Activated CD8-positive, alpha-beta memory T cell treated with anti-CD3 and anti-CD28 coated beads for 24 hours (primary cell): ENCODE measurements at regions not wholly inside any gene's neighbourhood (a gene's known extent, or its start where the extent isn't known, plus 50 kb on each side); places are given as distances from the start of the nearest gene placed in this dataset.
"Not testable (repeated sequence)": the region's sequence is repeated elsewhere in the genome, so short reads cannot be mapped to it uniquely, and the experiment has no call there.

ENCODE experiments used
- DNase-seq: peaks from one replicate; pipeline ENCODE4 v3.0.0-alpha.2; 2020

- DNase-seq, result no peak
Measured at GRCh38 chr5:89597878-89598277, 714.9 kb upstream of the MEF2C start.

GRCh38 chr5:89596821-89597220 is 713.8 kb upstream of the MEF2C start:
- no peak for DNase-seq

GRCh38 chr5:89595056-89595455 is 712.1 kb upstream of the MEF2C start:
- no peak for DNase-seq

- DNase-seq, result no peak
Measured at GRCh38 chr5:89584339-89584956, 701.5 kb upstream of the MEF2C start.

DNA sequence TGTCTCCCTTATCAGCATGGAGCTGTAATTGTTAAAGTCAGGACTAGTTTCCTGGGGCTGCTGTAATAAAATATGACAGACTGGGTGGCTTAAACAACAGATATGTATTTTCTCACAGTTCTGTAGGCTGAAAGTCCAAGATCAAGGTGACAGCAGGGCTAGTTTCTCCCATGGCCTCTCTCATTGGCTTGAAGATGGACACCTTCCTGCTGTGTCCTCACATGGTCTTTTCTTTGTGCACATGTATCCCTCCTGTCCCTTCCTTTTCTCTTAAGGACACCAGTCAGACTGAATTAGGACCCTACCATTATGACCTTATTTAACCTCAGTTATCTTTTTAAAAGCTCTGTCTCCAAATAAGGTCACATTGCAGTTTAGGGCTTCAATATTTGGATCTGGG is 700.5 kb upstream of the MEF2C start:
- DNase-seq, result no peak

DNA sequence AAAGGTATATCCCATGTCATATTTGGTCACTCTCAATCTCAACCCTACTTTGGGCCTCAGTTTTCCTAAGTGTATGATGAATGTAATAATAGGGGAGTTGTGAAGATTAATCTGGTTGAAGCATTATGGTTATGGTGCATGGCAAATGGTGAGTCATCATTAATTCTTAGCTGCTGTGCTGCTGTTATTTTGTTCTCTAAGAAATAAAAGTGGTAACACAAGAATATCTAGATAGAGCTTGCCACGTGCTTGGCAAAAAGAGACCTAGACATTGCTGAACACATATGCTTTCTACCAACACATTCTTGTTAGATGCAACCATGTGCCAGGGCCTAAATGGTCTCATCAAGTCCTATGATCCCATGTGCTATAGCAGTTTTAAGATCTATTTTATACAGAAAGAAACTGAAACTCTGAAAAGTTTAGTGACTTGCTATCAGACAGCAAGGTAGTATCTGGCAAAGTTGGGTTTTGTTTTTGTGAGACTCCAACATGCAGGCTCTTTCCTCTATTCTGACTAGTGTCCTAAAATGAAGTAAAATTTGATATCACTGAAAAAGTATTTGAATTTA is 699.9 kb upstream of the MEF2C start:
- no peak for DNase-seq

GRCh38 chr5:89580976-89581375 is 698.0 kb upstream of the MEF2C start:
- DNase-seq, result no peak

- no peak for DNase-seq
Measured at GRCh38 chr5:89575319-89575718, 692.3 kb upstream of the MEF2C start.

DNA sequence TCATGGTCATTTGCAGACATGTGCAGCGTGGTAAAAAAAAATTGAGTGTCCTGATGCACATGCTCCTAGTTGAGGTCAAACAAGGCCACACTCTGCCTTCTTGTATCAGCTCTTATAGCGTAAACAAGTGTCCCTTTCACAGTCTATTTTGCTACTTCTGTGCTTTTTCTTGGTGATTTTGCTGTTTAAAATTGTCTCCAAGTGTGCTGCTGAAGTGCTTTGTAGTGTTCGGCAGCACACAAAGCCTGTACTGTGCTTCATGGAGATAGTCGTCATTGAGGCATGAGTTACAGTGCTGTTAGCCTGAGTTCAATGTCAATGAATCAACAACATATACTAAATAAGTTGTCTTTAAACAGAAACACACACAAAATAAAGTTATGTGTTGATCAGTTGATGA is 690.4 kb upstream of the MEF2C start:
- no peak for DNase-seq

DNA sequence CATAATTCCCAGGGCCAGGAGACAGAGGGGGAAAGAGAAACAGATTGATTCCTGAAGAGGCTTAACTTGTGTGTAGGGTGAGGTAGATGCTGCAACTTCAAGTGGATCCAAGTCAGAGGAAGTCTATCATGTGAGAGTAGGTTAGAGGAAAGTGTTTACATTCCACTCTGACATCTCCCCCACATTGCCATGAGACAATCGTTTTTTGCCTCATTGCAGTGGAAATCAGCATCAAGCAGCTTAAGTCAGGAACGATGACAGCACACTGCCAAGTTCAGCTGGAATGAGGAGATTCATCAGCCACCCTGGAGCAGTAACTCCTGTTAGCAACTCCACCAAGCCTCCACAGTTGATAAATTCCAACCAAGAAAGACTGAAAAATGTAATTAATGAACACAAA is 689.7 kb upstream of the MEF2C start:
- no peak for DNase-seq

DNA sequence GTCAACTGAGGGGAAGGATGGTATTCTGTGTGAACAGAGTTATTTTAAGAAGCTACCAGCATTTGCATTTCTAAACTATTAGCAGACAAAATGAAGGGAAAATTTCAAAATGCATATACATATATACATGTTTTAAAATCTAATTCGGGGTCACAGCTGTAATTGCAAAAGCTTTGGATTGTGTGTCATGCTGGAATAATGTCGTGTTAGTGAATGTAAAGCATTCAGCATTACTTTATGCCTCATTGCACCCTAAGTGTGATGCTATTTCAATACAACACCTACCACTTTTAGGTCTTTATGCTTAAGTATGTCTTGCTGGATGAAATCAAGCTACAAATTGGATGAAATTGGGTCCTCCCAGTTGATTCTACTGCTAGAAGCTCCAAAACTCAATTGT is 687.6 kb upstream of the MEF2C start:
- DNase-seq, result no peak

- no peak for DNase-seq
Measured at GRCh38 chr5:89566340-89566739, 683.4 kb upstream of the MEF2C start.

GRCh38 chr5:89560696-89561095 is 677.7 kb upstream of the MEF2C start:
- DNase-seq, result no peak

DNA sequence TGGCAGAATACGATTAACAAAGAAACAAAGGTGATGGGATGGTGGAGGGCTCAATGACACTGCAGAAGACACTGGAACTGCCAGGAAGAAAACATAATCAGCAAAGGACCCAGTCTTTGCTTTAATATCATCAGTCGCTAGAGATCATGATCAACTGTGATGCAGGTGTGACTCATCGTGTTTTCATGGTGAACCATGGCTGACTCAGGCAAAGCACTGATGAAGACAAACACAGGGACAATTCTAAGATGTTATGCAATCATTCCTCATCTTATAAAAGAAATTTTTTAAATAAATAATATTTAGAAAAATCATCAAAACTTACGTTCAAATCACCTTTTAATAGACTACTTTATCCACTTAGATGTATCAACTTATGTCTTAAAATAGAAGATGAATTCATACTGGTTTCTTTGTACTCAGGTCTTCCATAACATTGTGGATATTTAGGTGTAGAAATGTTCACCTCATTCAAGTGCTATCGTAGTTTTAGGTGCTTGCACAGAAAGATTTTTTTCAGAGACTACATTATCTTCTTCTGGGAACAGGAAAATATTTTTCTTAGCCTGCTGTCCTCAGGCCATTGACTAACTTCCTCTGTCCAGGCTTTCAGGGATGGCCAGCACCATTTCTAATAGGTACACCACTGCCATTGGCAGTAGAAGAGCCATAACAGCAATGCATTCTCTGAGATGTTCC is 673.4 kb upstream of the MEF2C start:
- DNase-seq, result no peak

- no peak for DNase-seq
Measured at GRCh38 chr5:89546657-89547056, 663.7 kb upstream of the MEF2C start.

DNA sequence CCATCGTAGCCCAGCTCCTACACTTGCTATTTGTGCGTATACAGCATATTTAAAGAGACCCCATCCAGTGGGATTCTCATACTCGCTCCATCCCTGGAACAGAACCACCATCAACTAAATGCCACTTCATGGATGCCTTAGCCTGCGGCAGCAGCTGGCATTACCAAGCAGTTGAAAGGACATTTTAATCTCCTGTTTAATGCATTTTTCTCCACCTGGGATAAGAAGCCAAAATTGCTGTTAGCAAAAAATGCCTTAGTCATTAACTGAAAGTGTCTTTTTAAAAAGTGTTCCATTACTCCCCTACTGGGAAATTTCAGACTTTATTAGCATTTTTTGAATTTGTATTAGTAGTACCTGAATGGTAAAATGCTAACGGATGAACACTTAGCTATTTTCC is 662.6 kb upstream of the MEF2C start:
- DNase-seq, result no peak

DNA sequence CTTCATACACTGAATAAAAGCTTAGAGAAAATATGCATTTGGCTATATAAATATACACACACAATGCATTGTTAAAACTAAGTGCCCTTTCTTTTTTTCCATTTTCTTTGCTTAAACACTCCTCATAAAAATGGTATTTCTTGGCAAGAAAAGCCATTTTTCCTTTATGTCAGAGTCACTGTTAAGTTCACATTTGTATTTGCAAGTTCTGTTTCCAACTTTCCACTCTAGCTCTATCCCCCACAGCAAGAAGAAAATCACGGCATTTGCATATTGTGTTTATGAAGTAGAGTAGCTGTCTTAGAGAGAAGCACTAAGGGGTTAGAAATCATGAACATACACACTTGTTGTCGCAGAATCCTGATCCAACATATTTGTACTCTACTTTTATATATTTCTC is 662.1 kb upstream of the MEF2C start:
- no peak for DNase-seq

DNA sequence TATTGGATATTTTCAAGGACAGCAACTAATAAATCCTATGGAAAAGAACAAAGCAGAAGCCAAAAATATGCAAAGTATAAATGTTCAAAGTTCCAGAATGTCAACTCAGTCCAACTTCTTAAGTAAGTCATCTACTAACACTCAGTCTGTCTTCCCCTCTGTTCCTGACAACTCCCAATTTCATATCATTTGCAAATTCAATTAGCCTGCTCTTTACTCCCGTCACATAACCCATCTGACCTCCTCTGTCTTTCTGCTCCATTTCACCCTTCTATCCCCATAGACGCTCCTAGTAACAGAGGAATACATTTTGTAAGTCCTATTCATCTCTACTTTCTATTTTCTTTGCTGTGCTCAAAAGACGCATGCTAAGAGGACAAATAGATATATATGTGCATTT is 659.8 kb upstream of the MEF2C start:
- DNase-seq, result no peak

DNA sequence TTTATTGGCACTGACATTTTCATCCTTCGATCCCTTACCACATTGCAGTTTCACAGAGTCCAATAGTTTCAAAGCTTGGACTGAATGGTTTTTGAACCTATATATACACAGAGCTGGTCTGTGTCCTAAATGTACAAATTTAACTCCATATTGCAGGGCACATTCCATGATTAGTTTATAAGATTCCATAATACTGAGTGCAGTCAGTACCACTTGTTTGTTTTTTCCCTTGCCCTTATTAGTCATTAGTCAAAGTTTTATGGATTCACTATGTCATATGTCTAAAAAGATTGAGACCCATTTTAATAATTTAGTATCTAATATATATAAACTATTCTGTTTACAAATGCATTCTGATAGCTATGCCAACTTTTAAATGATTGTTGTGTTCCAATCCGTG is 654.8 kb upstream of the MEF2C start:
- no peak for DNase-seq

- DNase-seq, result no peak
Measured at GRCh38 chr5:89536020-89536419, 653.0 kb upstream of the MEF2C start.

DNA sequence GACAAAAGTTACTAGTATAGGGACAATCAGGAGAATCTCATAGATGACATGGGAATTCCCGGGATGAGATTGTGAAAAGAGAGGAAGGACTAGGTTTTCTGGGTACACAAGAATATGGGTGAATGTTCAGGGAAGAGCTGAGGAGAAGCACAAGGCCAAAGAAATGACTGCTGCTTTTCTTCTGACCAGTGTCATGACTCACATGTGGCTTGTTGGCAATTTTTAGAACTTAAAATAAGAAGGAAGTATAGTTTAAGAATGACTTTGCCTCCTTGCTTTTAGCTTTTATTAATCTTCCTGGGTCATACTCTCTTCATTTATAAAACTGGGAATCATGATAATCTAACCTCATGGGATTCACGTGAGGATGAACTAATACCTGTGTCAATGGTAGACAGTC is 652.4 kb upstream of the MEF2C start:
- no peak for DNase-seq

DNA sequence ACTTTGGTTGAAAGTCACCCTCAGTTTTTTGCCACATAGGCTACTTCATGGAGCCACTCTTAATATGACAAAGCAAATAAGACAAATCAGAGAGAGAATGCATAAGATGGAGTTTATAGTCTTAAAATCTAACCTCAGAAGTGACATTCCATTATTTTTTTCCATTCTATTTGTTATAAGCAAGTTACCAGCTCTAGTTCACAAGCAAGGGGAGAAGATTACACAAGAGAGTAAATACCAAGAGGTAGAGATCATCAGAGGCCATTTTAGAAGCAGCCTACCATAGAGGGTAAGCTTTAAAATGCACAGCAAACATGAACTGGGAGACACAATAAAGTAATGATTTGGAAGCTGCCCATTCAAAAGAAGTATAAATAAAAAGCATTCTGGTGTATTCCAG is 651.3 kb upstream of the MEF2C start:
- no peak for DNase-seq

- no peak for DNase-seq
Measured at GRCh38 chr5:89524785-89525184, 641.8 kb upstream of the MEF2C start.

GRCh38 chr5:89523867-89524266 is 640.9 kb upstream of the MEF2C start:
- DNase-seq, result not testable (repeated sequence)

GRCh38 chr5:89520771-89521170 is 637.8 kb upstream of the MEF2C start:
- DNase-seq, result no peak
